ENCODE measurements at regions not wholly inside any gene's neighbourhood (a gene's known extent, or its start where the extent isn't known, plus 50 kb on each side); places are given as distances from the start of the nearest gene placed in this dataset.

- TF ChIP-seq CTCF (IDR thresholded peaks at IDR 0.05; ENCODE audit: borderline replicate concordance, extremely low read depth, low read length, poor library complexity, severe bottlenecking) (no peak), EZH2 (IDR thresholded peaks at IDR 0.05; ENCODE audit: borderline replicate concordance, low read depth, low read length, severe bottlenecking) (no peak)
Observed at GRCh38 chr5:121189342-121190305, 662.1 kb upstream of the FTMT start.
